Effector memory CD4-positive, alpha-beta T cell (primary cell): ENCODE measurements at regions not wholly inside any gene's neighbourhood (a gene's known extent, or its start where the extent isn't known, plus 50 kb on each side); places are given as distances from the start of the nearest gene placed in this dataset.

Source experiments
- DNase-seq, 3 donors: peaks; one replicate each; pipeline ENCODE4 v3.0.0-alpha.2; 2020
- H3K27ac ChIP-seq: 2 replicates; pipeline ENCODE4 v1.7.0; 2013; ENCODE audit warnings: mild to moderate bottlenecking, low read length, moderate library complexity; ENCODE audit not compliant: insufficient read depth, poor library complexity, severe bottlenecking
- H3K27me3 ChIP-seq: replicated peaks from 2 replicates; pipeline ENCODE4 v1.7.0; 2013; ENCODE audit warnings: mild to moderate bottlenecking, low read length; ENCODE audit not compliant: insufficient read depth, control insufficient read depth, poor library complexity, severe bottlenecking
- H3K36me3 ChIP-seq: 2 replicates; pipeline ENCODE4 v1.7.0; 2013; ENCODE audit warnings: mild to moderate bottlenecking, low read length, moderate library complexity; ENCODE audit not compliant: control insufficient read depth, insufficient read depth
- H3K4me1 ChIP-seq: 2 replicates; pipeline ENCODE4 v1.7.0; 2013; ENCODE audit warnings: low read length, mild to moderate bottlenecking; ENCODE audit not compliant: control insufficient read depth, insufficient read depth, poor library complexity, severe bottlenecking
- H3K4me3 ChIP-seq: 2 replicates; pipeline ENCODE4 v1.7.0; 2013; ENCODE audit warnings: low read length, low read depth, mild to moderate bottlenecking; ENCODE audit not compliant: insufficient read depth, poor library complexity, severe bottlenecking
- H3K9me3 ChIP-seq: 2 replicates; pipeline ENCODE4 v1.7.0; 2013; ENCODE audit warnings: mild to moderate bottlenecking, low read length, moderate library complexity; ENCODE audit not compliant: control insufficient read depth

DNA sequence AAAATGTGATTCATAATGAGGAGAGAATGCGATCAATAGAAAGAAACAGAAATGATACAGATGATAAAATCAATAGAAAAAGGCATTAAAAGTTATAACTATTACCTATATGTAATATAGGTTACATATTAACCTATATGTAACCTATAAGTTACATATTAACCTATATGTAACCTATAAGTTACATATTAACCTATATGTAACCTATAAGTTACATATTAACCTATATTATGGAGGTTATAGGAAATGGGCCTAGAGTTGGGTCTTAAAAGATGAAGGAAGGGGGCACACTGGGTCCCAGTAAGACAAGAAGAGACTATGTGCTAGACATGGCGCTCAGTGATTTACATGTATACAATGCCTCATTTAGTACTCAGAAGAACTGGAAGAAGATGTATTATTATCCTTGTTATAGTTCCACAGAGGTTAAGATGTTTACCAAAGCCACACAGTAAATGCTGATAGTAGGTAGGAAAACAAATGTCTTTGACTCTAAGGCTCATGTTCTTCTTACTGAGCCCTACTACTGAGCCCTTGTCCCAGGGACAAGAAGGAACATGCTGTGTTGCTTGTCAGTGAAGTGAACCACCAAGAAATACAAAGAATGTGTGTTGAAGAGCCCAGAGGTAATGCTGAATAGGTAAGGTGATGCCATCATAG is 444.6 kb upstream of the PLXNA2 start:
- Histone ChIP-seq H3K36me3 (no peaks in the 10 kb centered on the region), H3K4me3 (no peak overlapping the region), H3K27me3 (no peaks in the 10 kb centered on the region), H3K27ac (no peak overlapping the region), H3K9me3 (no peaks in the 10 kb centered on the region), H3K4me1 (no peaks in the 10 kb centered on the region)
- no peak for DNase-seq

- Histone ChIP-seq H3K27ac (no peak overlapping the region), H3K4me3 (no peak overlapping the region), H3K4me1 (no peaks in the 10 kb centered on the region), H3K9me3 (no peaks in the 10 kb centered on the region), H3K27me3 (no peaks in the 10 kb centered on the region), H3K36me3 (no peaks in the 10 kb centered on the region)
- DNase-seq = no peak
These were observed 446.8 kb upstream of the PLXNA2 start for GRCh38 chr1:208691012-208691411.

DNA sequence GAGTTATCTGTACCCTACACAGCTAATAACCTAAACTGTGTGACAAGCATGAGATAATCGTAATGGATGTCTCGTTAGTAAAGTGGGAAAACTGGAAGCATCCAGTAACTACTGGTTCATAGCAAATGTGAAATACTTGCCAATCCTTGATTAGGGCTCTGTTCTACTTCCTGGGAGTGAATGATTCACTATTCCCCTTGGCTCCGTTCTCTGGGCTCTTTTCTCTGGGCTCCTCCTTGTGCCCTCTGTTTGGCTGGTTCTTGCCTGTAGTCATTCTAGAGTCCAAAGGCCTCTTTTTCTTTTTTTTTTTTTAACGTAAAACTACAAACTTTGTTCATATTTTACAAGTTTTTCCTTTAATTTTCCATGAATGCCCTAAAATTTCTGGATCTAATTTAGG is 465.8 kb upstream of the PLXNA2 start:
- Histone ChIP-seq H3K4me1 (no peaks in the 10 kb centered on the region), H3K36me3 (no peaks in the 10 kb centered on the region), H3K27me3 (no peaks in the 10 kb centered on the region), H3K27ac (no peak overlapping the region), H3K9me3 (no peaks in the 10 kb centered on the region), H3K4me3 (no peak overlapping the region)
- no peak for DNase-seq

DNA sequence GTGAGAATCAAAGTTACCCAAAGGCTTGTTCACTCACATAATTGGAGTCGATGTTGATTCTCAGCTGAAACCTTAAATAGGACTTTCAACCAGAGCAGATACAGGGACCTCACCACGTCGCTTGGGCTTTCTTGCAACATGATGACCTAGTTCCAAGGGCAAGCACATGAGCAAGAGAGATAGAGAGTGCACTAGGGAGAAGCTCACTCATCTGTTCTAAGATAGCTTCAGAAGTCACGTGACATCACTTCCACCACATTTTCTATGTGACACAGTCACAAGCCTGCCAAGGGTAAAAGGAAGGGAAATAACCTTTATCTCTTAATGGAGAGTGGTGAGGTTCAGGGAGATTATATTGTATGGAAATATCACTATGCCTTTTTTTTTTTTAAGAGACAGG is 470.1 kb upstream of the PLXNA2 start:
- no peaks in the 10 kb centered on the region for H3K36me3 ChIP-seq
- no peak for DNase-seq
- no peak overlapping the region for H3K4me3 ChIP-seq
- no peaks in the 10 kb centered on the region for H3K9me3 ChIP-seq
- H3K4me1 ChIP-seq = no peaks in the 10 kb centered on the region
- no peak overlapping the region for H3K27ac ChIP-seq
- H3K27me3 ChIP-seq = no peaks in the 10 kb centered on the region

GRCh38 chr1:208717525-208717924 is 473.3 kb upstream of the PLXNA2 start:
- Histone ChIP-seq H3K9me3 (peaks cover 3% of the 10 kb centered on the region), H3K4me3 (no peak overlapping the region), H3K36me3 (no peaks in the 10 kb centered on the region), H3K4me1 (no peaks in the 10 kb centered on the region), H3K27ac (no peak overlapping the region), H3K27me3 (no peaks in the 10 kb centered on the region)
- no peak for DNase-seq

DNA sequence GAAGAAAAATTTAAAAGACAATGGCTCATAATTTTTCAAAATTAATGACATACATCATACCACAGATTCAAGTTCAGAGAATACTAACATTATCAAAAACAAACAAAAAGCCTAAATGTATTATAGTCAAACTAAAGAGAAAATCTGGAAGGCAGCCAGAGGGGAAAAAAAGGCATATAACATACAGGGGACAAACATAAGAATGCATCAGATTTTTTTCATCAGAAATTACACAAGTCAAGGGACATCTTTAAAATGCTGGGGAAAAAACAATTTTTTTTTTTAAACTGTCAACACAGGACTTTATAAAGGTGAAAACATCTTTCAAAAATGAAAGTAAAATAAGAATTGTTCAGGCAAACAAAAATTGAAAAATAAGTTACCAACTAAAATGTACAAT is 478.4 kb upstream of the PLXNA2 start:
- Histone ChIP-seq H3K4me3 (no peak overlapping the region), H3K9me3 (peaks cover 3% of the 10 kb centered on the region)

DNA sequence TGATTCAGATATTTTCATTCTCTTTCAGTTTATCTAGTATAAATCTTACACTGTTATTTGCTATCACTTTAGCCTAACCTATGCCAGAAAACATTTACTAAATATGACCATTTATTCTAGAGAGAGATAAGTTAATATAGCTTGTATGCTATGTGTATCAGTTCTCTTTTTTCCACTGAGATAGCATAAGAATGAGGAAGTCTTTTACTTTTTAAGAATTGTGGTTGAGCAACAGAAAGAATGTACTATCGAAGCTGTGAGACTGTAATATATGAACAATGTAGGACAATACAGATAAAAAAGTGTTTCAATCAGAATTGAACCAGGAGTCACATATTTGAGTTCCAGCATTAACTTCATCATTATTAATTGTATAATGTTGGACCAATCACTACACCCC is 479.9 kb upstream of the PLXNA2 start:
- Histone ChIP-seq H3K4me3 (no peak overlapping the region), H3K27me3 (no peaks in the 10 kb centered on the region), H3K9me3 (peaks cover 3% of the 10 kb centered on the region), H3K27ac (no peak overlapping the region), H3K36me3 (no peaks in the 10 kb centered on the region), H3K4me1 (no peaks in the 10 kb centered on the region)
- DNase-seq = no peak

More for the DNA sequence above, 478.4 kb upstream of the PLXNA2 start:
- no peaks in the 10 kb centered on the region for H3K27me3 ChIP-seq
- H3K36me3 ChIP-seq = no peaks in the 10 kb centered on the region
- H3K27ac ChIP-seq = no peak overlapping the region
- H3K4me1 ChIP-seq = no peaks in the 10 kb centered on the region
- no peak for DNase-seq

- H3K36me3 ChIP-seq = no peaks in the 10 kb centered on the region
- H3K4me3 ChIP-seq = no peak overlapping the region
- H3K27me3 ChIP-seq = no peaks in the 10 kb centered on the region
- DNase-seq = no peak
- H3K4me1 ChIP-seq = no peaks in the 10 kb centered on the region
- H3K27ac ChIP-seq = no peak overlapping the region
- no peaks in the 10 kb centered on the region for H3K9me3 ChIP-seq
These were observed 484.6 kb upstream of the PLXNA2 start for GRCh38 chr1:208728815-208729214.

DNA sequence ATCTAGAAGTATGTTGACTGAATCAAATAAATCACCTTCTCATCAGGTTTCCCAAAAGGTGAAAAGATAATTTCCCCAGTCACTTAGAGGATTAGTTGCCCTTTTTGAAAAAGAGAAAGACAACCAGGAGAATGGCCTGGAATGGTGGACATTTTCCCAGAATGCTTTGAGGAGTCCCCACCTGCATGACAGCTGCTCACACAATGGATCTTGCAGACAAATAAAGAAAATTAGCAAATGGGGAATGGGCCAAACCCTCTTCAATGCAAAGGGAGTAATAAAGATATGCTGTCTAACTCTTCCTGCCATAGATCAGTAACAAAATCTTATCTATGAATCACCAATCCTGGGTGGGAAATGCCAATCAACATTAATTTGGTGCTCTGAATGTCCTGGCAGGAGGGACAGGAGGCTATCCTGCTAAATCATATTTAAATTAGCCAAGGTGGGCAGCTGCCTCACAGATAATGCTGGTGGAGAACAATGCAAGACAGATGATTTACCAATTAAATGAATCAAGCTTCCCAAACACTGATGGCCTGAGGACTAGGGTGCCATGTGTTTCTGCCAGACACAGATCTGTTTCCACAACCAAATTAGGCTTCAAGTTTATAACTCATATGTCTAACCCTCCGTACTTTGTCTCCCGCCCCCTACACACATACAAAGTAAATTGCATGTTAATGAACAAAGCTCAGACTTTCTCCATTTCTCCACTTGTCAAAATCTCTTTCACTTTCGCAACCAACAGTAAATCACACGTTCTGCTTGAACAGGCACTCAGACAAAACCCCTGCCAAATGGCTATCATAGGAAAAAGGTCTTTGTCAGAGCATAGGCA is 488.0 kb upstream of the PLXNA2 start:
- H3K9me3 ChIP-seq = no peaks in the 10 kb centered on the region
- no peak overlapping the region for H3K4me3 ChIP-seq
- H3K4me1 ChIP-seq = no peaks in the 10 kb centered on the region
- no peaks in the 10 kb centered on the region for H3K27me3 ChIP-seq
- no peaks in the 10 kb centered on the region for H3K36me3 ChIP-seq
- H3K27ac ChIP-seq = no peak overlapping the region
- DNase-seq = no peak

- no peak for DNase-seq
- H3K4me3 ChIP-seq = no peak overlapping the region
These were observed 493.0 kb upstream of the PLXNA2 start for GRCh38 chr1:208737161-208737560.

More at GRCh38 chr1:208737161-208737560, 493.0 kb upstream of the PLXNA2 start:
- no peaks in the 10 kb centered on the region for H3K9me3 ChIP-seq
- no peak overlapping the region for H3K27ac ChIP-seq
- no peaks in the 10 kb centered on the region for H3K36me3 ChIP-seq
- no peaks in the 10 kb centered on the region for H3K27me3 ChIP-seq
- no peaks in the 10 kb centered on the region for H3K4me1 ChIP-seq
